ENCODE measurements at regions not wholly inside any gene's neighbourhood (a gene's known extent, or its start where the extent isn't known, plus 50 kb on each side); places are given as distances from the start of the nearest gene placed in this dataset.

DNA sequence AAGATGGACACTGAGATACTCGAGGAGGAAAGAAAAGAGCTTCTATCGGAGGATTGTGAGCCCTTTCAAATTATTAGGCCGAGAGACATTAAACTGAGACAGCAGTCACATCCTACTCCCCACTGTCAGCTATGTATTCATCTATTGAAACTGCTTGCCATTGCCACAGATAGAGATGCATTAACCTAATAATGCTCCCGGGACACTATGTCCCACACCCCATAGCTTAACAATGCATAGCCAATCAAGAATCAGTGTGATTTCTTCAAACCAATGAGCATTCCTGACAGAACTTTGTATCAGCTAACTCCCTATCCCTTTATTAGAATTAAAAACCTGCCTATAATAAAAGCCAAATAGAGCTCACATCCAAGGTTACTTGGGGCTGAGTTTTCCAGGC is 118.1 kb upstream of the NEIL3 start:
- Histone ChIP-seq H3K4me1 (ENCODE audit: insufficient read depth, low read length) (0 out of 2 replicates have a peak, but pooled peaks cover 4% of the 10 kb centered on the region), H3K79me2 (ENCODE audit: insufficient read depth, low read length) (no peaks in the 10 kb centered on the region), H2AFZ (ENCODE audit: low read length) (no peak overlapping the region), H4K20me1 (ENCODE audit: insufficient read depth, low read length) (no peaks in the 10 kb centered on the region), H3K9ac (ENCODE audit: insufficient read depth, low read depth, low read length) (no peak overlapping the region), H3K9me3 (ENCODE audit: low read length) (0 out of 2 replicates have a peak, but pooled peaks cover 6% of the 10 kb centered on the region), H3K27ac (ENCODE audit: extremely low read length, insufficient read depth, low read length) (no peak overlapping the region), H3K4me2 (ENCODE audit: low read depth, low read length) (no peak overlapping the region), H3K4me3 (replicated peaks in 1 of 3; ENCODE audit: insufficient read depth in 1 of 3, low read depth in 2 of 3, low read length in 3 of 3) (no peak overlapping the region), H3K36me3 (replicated peaks in 1 of 2; ENCODE audit: control insufficient read depth in 1 of 2, insufficient read depth in 2 of 2, low read length in 2 of 2) (no peaks in the 10 kb centered on the region), H3K27me3 (ENCODE audit: control insufficient read depth in 1 of 2, insufficient read depth in 2 of 2, low read length in 2 of 2) (no peaks in the 10 kb centered on the region)
- in situ Hi-C loops (cut with HindIII; ENCODE audit: extremely low pct_ligation_motif_present, low pct_unique_long_range_greater_than_20kb) (no loop called here), intact Hi-C loops (cut with micrococcal nuclease; ENCODE audit: unreplicated experiment) (no loop called here)
- TF ChIP-seq HMG20B (CRISPR knock-in tag; conservative IDR thresholded peaks at IDR 0.05) (no peak), SRY (CRISPR knock-in tag; IDR thresholded peaks at IDR 0.05) (no peak), ZC3H4 (CRISPR knock-in tag; IDR thresholded peaks at IDR 0.05; ENCODE audit: borderline replicate concordance) (no peak)
- POLR2A ChIA-PET, result no interaction called here
- no TSS peak for BruUV-seq (replicated peaks)
- FAIRE-seq (no peak), DNase-seq (ENCODE audit: low spot score) (no peak), ATAC-seq (no peak)
- CTCF ChIA-PET (ENCODE audit: low intra/inter-chr PET ratio, low total read pairs), result no interaction called here
- WGBS (ENCODE audit: low lambda C conversion rate), result 22% methylated on average over 3 of the region's 4 CpGs

DNA sequence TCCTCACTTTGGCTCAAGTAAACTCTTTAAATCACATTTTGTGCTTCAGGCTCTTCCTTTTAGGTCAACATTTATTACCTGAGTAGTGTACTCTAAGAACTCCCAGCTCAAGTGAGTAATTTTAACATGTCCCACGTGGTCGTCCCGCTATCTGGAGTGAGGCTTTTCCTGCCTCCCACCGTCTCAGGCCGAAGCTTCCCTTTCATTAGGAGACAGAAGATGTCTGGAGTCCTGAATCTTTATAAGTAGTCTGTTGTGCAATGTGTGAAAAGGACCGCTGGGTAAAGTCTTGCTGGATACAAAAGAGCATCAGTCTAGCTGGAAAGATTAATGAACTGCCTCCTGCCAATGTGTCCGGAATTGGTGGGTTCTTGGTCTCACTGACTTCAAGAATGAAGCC is 117.7 kb upstream of the NEIL3 start:
- Histone ChIP-seq H3K27ac (ENCODE audit: extremely low read length, insufficient read depth, low read length) (no peak overlapping the region), H2AFZ (ENCODE audit: low read length) (no peak overlapping the region), H4K20me1 (ENCODE audit: insufficient read depth, low read length) (no peaks in the 10 kb centered on the region), H3K4me2 (ENCODE audit: low read depth, low read length) (no peak overlapping the region), H3K4me1 (ENCODE audit: insufficient read depth, low read length) (0 out of 2 replicates have a peak, but pooled peaks cover 4% of the 10 kb centered on the region), H3K4me3 (replicated peaks in 1 of 3; ENCODE audit: insufficient read depth in 1 of 3, low read depth in 2 of 3, low read length in 3 of 3) (no peak overlapping the region), H3K9ac (ENCODE audit: insufficient read depth, low read depth, low read length) (no peak overlapping the region), H3K36me3 (replicated peaks in 1 of 2; ENCODE audit: control insufficient read depth in 1 of 2, insufficient read depth in 2 of 2, low read length in 2 of 2) (no peaks in the 10 kb centered on the region), H3K9me3 (ENCODE audit: low read length) (peaks cover 10% of the 10 kb centered on the region; the same call in 1 of the 2 replicates), H3K27me3 (ENCODE audit: control insufficient read depth in 1 of 2, insufficient read depth in 2 of 2, low read length in 2 of 2) (no peaks in the 10 kb centered on the region), H3K79me2 (ENCODE audit: insufficient read depth, low read length) (no peaks in the 10 kb centered on the region)
- POLR2A ChIA-PET, result no interaction called here
- BruUV-seq (replicated peaks), result no TSS peak
- intact Hi-C loops (cut with micrococcal nuclease; ENCODE audit: unreplicated experiment) (no loop called here), in situ Hi-C loops (cut with HindIII; ENCODE audit: extremely low pct_ligation_motif_present, low pct_unique_long_range_greater_than_20kb) (no loop called here)
- 28% methylated on average over 6 of the region's 7 CpGs for WGBS (ENCODE audit: low lambda C conversion rate)
- ATAC-seq (no peak), DNase-seq (ENCODE audit: low spot score) (no peak), FAIRE-seq (no peak)
- CTCF ChIA-PET (ENCODE audit: low intra/inter-chr PET ratio, low total read pairs), result no interaction called here
- TF ChIP-seq ZNF331 (CRISPR knock-in tag; IDR thresholded peaks at IDR 0.05) (no peak), TBX2 (CRISPR knock-in tag; IDR thresholded peaks at IDR 0.05; ENCODE audit: borderline replicate concordance) (no peak), ZFP62 (CRISPR knock-in tag; IDR thresholded peaks at IDR 0.05) (no peak), KDM4B (CRISPR knock-in tag; IDR thresholded peaks at IDR 0.05) (no peak), KLF12 (CRISPR knock-in tag; IDR thresholded peaks at IDR 0.05; ENCODE audit: borderline replicate concordance) (no peak), ZNF7 (CRISPR knock-in tag; IDR thresholded peaks at IDR 0.05) (no peak), GPN1 (CRISPR knock-in tag; IDR thresholded peaks at IDR 0.05; ENCODE audit: borderline replicate concordance) (no peak), HNRNPUL1 (IDR thresholded peaks at IDR 0.05; ENCODE audit: low read depth, low read length) (no peak)
- TF ChIP-seq, protein P1, sequence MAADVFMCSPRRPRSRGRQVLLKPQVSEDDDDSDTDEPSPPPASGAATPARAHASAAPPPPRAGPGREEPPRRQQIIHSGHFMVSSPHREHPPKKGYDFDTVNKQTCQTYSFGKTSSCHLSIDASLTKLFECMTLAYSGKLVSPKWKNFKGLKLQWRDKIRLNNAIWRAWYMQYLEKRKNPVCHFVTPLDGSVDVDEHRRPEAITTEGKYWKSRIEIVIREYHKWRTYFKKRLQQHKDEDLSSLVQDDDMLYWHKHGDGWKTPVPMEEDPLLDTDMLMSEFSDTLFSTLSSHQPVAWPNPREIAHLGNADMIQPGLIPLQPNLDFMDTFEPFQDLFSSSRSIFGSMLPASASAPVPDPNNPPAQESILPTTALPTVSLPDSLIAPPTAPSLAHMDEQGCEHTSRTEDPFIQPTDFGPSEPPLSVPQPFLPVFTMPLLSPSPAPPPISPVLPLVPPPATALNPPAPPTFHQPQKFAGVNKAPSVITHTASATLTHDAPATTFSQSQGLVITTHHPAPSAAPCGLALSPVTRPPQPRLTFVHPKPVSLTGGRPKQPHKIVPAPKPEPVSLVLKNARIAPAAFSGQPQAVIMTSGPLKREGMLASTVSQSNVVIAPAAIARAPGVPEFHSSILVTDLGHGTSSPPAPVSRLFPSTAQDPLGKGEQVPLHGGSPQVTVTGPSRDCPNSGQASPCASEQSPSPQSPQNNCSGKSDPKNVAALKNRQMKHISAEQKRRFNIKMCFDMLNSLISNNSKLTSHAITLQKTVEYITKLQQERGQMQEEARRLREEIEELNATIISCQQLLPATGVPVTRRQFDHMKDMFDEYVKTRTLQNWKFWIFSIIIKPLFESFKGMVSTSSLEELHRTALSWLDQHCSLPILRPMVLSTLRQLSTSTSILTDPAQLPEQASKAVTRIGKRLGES (CRISPR knock-in tag; IDR thresholded peaks at IDR 0.05; ENCODE audit: borderline replicate concordance), result no peak
- TF ChIP-seq, protein P2, sequence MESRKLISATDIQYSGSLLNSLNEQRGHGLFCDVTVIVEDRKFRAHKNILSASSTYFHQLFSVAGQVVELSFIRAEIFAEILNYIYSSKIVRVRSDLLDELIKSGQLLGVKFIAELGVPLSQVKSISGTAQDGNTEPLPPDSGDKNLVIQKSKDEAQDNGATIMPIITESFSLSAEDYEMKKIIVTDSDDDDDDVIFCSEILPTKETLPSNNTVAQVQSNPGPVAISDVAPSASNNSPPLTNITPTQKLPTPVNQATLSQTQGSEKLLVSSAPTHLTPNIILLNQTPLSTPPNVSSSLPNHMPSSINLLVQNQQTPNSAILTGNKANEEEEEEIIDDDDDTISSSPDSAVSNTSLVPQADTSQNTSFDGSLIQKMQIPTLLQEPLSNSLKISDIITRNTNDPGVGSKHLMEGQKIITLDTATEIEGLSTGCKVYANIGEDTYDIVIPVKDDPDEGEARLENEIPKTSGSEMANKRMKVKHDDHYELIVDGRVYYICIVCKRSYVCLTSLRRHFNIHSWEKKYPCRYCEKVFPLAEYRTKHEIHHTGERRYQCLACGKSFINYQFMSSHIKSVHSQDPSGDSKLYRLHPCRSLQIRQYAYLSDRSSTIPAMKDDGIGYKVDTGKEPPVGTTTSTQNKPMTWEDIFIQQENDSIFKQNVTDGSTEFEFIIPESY (CRISPR knock-in tag; IDR thresholded peaks at IDR 0.05), result no peak
- TF ChIP-seq, protein P3, sequence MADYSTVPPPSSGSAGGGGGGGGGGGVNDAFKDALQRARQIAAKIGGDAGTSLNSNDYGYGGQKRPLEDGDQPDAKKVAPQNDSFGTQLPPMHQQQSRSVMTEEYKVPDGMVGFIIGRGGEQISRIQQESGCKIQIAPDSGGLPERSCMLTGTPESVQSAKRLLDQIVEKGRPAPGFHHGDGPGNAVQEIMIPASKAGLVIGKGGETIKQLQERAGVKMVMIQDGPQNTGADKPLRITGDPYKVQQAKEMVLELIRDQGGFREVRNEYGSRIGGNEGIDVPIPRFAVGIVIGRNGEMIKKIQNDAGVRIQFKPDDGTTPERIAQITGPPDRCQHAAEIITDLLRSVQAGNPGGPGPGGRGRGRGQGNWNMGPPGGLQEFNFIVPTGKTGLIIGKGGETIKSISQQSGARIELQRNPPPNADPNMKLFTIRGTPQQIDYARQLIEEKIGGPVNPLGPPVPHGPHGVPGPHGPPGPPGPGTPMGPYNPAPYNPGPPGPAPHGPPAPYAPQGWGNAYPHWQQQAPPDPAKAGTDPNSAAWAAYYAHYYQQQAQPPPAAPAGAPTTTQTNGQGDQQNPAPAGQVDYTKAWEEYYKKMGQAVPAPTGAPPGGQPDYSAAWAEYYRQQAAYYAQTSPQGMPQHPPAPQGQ (CRISPR knock-in tag; IDR thresholded peaks at IDR 0.05; ENCODE audit: borderline replicate concordance), result no peak
